IPS-20b (cell line): ENCODE measurements at regions not wholly inside any gene's neighbourhood (a gene's known extent, or its start where the extent isn't known, plus 50 kb on each side); places are given as distances from the start of the nearest gene placed in this dataset.
"Not testable (repeated sequence)": the region's sequence is repeated elsewhere in the genome, so short reads cannot be mapped to it uniquely, and the experiment has no call there.

Experiments used
- H3K27ac ChIP-seq: one replicate; pipeline ENCODE4 v1.5.1; 2013; ENCODE audit warnings: low read length
- H3K27me3 ChIP-seq: 2 replicates; pipeline ENCODE4 v1.6.1; 2013; ENCODE audit warnings: mild to moderate bottlenecking, low read length, inconsistent platforms; ENCODE audit not compliant: insufficient read depth
- H3K36me3 ChIP-seq: 2 replicates; pipeline ENCODE4 v1.6.1; 2013; ENCODE audit warnings: low read depth, mild to moderate bottlenecking, inconsistent platforms, low read length, moderate library complexity; ENCODE audit not compliant: insufficient read depth
- H3K4me1 ChIP-seq: 2 replicates; pipeline ENCODE4 v1.6.1; 2013; ENCODE audit warnings: mild to moderate bottlenecking, control low read depth, inconsistent platforms, low read length, moderate library complexity; ENCODE audit not compliant: insufficient read depth
- H3K4me3 ChIP-seq: 2 replicates; pipeline ENCODE4 v1.5.1; 2013; ENCODE audit warnings: mild to moderate bottlenecking, low read length, inconsistent platforms
- H3K9ac ChIP-seq: 2 replicates; pipeline ENCODE4 v1.6.1; 2013; ENCODE audit warnings: low read depth, mild to moderate bottlenecking, inconsistent platforms, low read length, moderate library complexity
- H3K9me3 ChIP-seq: 2 replicates; pipeline ENCODE4 v1.6.1; 2013; ENCODE audit warnings: mild to moderate bottlenecking, low read depth, low read length, inconsistent platforms; ENCODE audit not compliant: insufficient read depth

DNA sequence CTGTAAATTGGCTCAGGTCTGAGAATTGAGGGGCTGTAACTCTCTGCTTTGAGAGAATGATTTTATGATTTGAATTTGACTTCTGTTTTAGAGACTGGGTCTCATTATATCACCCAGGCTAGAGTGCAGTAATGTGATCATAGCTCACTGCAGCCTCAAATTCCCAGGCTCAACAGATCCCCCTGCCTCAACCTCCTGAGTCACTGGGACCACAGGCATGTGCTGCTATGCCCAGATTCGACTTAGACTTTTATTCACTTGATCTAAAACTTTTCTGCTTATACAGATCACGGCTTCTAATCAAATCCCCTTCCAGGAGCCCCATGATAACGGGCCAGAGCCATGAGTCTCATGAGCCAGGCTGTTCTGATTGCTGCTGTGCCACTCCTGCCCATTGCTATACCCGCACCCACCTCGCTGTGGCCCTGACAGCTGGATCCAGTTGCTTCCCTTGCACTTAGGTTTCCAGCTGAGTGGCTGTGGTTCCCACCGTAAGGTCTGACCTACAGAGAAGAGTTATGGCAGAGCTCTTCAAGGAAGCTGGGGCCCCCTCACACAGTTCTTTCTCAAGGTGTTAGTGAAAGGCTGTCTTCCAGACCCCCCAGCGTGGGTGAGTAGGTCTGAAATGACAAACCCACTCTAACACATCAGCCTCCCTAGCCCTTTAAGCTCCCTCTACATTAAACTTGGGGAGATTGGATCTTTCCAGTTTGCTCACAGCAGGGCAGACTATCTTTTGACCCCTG is 251.2 kb upstream of the SGCG start:
- Histone ChIP-seq H3K9me3 (no peaks in the 10 kb centered on the region), H3K27ac (no peak overlapping the region), H3K36me3 (no peaks in the 10 kb centered on the region), H3K4me1 (peaks cover 5% of the 10 kb centered on the region; the same call in 1 of the 2 replicates), H3K4me3 (no peak overlapping the region), H3K9ac (no peak overlapping the region), H3K27me3 (peaks cover 17% of the 10 kb centered on the region)

DNA sequence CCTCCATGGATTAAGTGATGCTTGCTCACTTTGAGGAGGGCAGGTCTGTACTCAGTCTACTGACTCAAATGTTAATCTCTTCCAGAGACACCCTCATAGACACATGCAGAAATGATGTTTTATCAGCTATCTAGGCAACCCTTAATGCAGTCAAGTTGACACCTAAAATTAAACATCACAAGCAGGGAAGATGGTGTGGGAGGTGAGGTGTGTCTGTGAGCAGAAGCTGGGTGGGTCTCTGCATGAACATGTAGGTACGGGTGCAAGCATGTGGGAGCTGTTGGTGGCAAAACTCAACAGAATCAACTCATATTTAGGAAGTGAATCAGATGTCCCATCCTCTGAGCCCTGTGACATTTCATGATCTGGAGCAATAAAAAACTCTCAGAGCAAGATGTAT is 249.2 kb upstream of the SGCG start:
- Histone ChIP-seq H3K27ac (no peak overlapping the region), H3K36me3 (no peaks in the 10 kb centered on the region), H3K27me3 (peaks cover 17% of the 10 kb centered on the region)

DNA sequence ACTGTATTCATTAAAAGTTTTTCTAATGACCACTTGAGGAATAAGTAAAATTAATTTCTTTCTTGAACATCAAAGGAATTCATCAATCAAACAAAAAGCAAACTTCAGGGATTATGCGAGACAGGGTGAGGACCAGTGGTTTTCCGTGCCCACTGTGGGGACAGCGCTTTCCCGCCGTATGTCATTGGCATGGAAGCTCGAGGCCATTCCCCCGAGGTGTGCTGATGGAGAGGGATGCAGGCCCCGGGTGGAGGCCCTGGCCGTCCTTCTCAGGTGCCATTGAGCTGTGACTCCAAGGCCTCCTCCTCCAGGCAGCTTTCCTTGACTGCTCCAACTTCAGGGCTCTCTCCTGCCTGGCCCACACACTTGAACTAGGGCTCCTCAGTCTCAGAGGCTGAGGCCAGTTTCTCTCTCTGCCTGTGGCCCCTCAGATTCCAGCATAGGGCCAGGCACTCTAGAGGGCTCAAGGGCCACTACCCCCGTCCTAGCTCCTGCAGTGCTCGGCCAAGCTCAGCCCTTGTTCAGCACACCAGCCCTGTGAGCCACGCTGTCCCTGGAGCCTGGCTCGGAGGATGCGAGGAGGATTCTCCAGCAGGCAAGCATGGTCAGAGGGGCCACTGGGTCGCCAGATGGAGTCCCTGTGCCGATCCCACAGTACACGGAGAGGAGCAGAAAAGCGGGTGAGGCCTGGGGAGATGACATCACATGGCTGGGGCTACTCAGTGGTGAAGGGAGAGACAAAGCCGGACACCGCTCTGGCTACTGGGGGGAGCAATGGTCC is 248.0 kb upstream of the SGCG start:
- H3K9ac ChIP-seq, H3K27ac ChIP-seq, H3K27me3 ChIP-seq, H3K4me3 ChIP-seq, H3K9me3 ChIP-seq, H3K36me3 ChIP-seq, H3K4me1 ChIP-seq: not testable (repeated sequence)

More for the DNA sequence above, 249.2 kb upstream of the SGCG start:
- Histone ChIP-seq H3K9ac (no peak overlapping the region), H3K4me1 (no peaks in the 10 kb centered on the region), H3K4me3 (no peak overlapping the region), H3K9me3 (no peaks in the 10 kb centered on the region)

DNA sequence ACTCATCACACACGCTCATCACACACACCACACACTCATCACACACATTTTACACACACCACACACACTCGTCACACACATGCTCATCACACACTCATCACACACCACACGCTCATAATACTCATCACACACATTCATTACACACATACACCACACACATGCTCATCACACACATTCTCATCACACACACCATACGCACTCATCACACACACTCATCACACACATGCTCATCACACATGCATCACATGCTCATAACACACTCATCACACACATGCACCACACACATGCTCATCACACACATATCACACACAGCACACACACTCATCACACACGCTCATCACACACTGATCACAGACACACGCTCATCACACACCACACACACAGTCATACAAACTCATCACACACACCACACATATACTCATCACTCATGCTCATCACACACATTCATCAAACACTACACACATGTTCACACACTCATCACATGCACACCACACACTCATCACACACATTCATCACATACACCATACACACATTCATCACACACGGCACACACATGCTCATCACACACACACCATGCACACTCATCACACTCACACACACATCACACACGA is 247.1 kb upstream of the SGCG start:
- no peak overlapping the region for H3K4me3 ChIP-seq
- no peaks in the 10 kb centered on the region for H3K9me3 ChIP-seq
- H3K9ac ChIP-seq = no peak overlapping the region
- H3K36me3 ChIP-seq = no peaks in the 10 kb centered on the region
- H3K27me3 ChIP-seq = no peaks in the 10 kb centered on the region
- H3K27ac ChIP-seq = no peak overlapping the region
- H3K4me1 ChIP-seq = no peaks in the 10 kb centered on the region

DNA sequence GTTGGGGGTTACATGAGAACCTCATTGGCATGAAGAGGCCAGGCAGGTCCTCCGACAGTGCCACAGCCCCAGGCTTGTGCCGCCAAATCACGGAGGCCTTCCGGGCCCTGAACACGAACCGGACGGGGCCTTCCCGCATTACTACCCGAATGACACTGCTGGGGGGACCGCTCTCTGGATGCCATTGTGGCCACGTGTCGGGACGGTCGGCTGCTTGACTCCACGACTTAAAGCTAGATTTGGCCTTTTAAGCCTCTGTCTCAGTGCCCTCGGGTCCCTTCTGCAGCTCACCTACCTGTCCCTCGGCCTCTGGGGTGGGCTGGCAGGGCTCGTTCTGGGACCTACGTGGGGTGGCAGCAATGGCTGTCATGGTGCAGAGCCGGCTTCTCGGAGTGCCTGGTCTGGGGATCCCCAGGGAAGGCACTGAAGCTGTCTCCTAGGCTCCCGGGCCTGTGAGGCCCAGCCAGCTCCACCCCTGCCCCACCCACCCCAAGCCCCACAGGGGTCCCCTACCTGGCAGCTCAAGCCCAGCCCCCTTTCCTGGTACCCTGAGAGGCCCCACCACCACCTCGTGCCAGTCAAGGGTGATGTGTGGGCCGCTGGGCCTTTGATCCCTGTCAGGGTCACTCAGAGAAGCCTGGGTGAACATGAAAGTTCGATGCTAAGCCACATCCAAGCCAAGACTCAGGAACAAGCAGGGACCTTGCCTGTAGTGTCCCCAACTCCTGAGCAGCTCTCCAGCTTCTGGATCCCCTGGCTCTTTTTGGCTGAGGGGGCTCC is 245.8 kb upstream of the SGCG start:
- H3K4me1 ChIP-seq = no peaks in the 10 kb centered on the region
- no peaks in the 10 kb centered on the region for H3K27me3 ChIP-seq
- no peaks in the 10 kb centered on the region for H3K36me3 ChIP-seq
- no peak overlapping the region for H3K27ac ChIP-seq
- H3K9me3 ChIP-seq = no peaks in the 10 kb centered on the region
- H3K4me3 ChIP-seq = no peak overlapping the region
- H3K9ac ChIP-seq = no peak overlapping the region

DNA sequence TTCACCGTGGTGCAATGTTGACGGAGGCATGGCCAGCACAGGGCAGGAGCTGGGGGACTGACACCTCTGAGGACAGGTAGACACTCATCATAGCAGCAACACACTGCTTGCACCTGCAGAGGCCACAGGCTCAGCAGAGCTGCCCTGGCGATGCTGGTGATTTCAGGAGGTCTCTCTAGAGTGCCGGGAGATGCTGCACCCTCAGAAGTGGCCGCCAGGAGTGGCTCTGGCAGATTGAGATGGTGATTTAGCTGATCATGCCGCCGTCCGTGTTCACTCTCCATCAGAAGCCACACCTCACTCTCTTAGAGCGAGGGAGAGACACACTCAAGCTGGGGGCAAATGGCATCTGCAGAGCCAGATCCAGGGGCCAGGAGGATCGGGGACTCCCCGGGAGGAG is 244.6 kb upstream of the SGCG start:
- no peaks in the 10 kb centered on the region for H3K36me3 ChIP-seq
- H3K4me3 ChIP-seq = no peak overlapping the region
- H3K4me1 ChIP-seq = no peaks in the 10 kb centered on the region
- H3K9ac ChIP-seq = no peak overlapping the region
- no peaks in the 10 kb centered on the region for H3K27me3 ChIP-seq
- H3K9me3 ChIP-seq = no peaks in the 10 kb centered on the region
- no peak overlapping the region for H3K27ac ChIP-seq

DNA sequence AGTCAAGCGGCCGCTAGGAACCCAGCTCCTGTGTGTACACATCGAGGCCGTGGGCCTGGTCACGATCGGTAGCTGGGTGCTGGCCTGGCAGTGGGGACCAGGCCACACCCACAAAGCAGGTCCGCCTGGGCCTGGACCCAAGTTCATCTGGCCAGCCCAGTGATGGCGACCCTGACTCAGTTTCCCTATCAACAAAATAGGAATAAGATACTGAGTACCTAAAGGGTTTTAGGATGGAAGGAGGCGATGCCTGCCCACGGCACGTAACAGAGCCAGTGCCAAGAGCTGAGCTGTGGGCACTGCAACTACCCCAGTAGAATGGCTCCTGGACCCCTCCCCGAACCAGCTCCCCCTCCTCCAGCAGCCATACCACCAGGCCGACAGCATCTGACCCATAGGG is 243.5 kb upstream of the SGCG start:
- no peak overlapping the region for H3K9ac ChIP-seq
- H3K27me3 ChIP-seq = no peaks in the 10 kb centered on the region
- no peak overlapping the region for H3K4me3 ChIP-seq
- H3K4me1 ChIP-seq = no peaks in the 10 kb centered on the region
- no peaks in the 10 kb centered on the region for H3K9me3 ChIP-seq
- H3K36me3 ChIP-seq = no peaks in the 10 kb centered on the region
- H3K27ac ChIP-seq = no peak overlapping the region

DNA sequence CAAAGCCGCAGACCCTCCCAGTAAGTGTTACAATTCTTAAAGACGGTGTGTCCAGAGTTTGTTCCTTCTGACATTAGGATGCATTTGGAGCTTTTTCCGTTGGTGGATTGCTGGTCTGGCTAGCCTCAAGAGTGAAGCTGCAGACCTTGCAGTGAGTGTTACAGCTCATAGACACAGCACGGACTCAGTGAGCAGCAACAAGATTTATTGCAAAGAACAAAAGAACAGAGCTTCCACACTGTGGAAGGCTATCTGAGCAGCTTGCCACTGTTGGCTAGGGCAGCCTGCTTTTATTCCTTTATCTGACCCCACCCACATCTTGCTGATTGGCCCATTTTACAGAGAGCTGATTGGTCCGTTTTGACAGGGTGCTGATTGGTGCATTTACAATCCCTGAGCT is 242.8 kb upstream of the SGCG start:
- Histone ChIP-seq H3K9ac (no peak overlapping the region), H3K4me3 (no peak overlapping the region), H3K4me1 (no peaks in the 10 kb centered on the region), H3K27ac (no peak overlapping the region), H3K9me3 (no peaks in the 10 kb centered on the region), H3K27me3 (no peaks in the 10 kb centered on the region), H3K36me3 (no peaks in the 10 kb centered on the region)

DNA sequence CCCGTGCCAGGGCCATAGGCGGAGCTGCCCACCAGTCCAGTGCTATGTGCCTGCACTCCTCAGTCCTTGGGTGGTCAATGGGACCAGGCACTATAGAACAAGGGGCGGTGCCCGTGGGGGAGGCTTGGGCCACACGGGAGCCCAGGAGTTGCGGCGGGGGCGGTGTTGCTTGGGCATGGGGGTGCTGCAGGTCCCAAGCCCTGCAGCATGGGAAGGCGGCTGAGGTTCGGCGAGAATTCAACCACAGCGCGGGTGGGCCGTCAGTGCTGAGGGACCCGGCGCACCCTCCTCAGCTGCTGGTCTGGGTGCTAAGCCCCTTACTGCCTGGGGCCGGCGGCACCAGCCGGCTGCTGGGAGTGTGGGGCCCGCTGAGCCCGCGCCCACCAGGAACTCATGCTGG is 242.2 kb upstream of the SGCG start:
- Histone ChIP-seq H3K27me3 (no peaks in the 10 kb centered on the region), H3K4me3 (no peak overlapping the region), H3K27ac (no peak overlapping the region), H3K9me3 (no peaks in the 10 kb centered on the region), H3K4me1 (no peaks in the 10 kb centered on the region), H3K9ac (no peak overlapping the region), H3K36me3 (no peaks in the 10 kb centered on the region)

DNA sequence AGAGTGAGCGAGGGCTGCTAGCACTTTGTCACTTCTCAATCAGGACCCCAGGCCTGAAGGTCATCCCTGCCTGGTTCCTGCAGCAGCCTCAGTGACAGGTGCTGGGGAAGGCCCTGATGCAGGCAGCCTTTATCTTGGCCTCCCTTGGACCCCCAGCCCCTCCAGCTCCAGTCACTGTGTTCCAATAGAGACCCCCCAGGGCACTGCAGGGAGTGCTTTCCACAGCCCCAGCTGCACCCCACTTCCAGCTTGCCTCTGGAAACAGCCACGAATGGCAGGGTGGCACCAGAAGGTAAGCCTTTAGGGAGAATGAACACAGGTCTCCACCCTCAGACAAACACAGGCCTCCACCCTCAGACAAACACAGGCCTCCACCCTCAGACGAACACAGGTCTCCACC is 241.6 kb upstream of the SGCG start:
- no peak overlapping the region for H3K27ac ChIP-seq
- no peaks in the 10 kb centered on the region for H3K36me3 ChIP-seq
- no peak overlapping the region for H3K4me3 ChIP-seq
- no peaks in the 10 kb centered on the region for H3K9me3 ChIP-seq
- H3K27me3 ChIP-seq = no peaks in the 10 kb centered on the region
- H3K9ac ChIP-seq = no peak overlapping the region
- no peaks in the 10 kb centered on the region for H3K4me1 ChIP-seq

DNA sequence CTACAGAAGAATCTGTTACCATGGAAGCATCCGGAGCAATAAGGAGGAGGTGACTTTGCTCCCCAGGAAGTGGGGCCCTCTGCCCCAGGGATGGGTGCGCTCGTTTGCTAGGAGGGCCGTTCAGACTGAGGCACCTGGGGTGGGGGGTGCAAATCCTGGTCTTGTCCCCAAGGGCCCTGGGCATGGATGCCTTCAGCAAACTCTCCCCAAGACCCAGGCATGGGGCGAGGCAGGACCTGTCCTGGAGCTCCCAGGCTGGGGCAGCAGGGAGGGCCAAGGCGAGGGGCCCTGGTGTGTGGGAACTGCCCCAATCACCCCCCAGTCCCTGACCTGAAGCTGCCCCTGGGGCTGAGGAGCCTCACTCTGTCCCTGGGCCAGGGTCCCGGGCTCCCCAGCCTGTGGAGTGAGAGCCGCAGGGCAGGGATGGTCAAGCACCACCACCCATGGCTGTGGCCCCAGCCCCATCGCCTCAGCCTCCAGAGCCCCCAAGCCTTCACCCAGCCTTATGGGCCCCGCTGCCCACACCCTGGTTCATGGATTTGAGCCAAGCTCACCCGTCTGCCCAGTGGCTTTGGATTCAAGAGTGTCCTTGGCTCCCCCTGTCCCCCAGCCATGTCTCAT is 240.6 kb upstream of the SGCG start:
- no peak overlapping the region for H3K4me3 ChIP-seq
- H3K9ac ChIP-seq = no peak overlapping the region
- H3K4me1 ChIP-seq = no peaks in the 10 kb centered on the region
- no peak overlapping the region for H3K27ac ChIP-seq
- no peaks in the 10 kb centered on the region for H3K36me3 ChIP-seq
- H3K27me3 ChIP-seq = no peaks in the 10 kb centered on the region
- no peaks in the 10 kb centered on the region for H3K9me3 ChIP-seq
